ENCODE measurements at regions not wholly inside any gene's neighbourhood (a gene's known extent, or its start where the extent isn't known, plus 50 kb on each side); places are given as distances from the start of the nearest gene placed in this dataset.

- no peaks in the 10 kb centered on the region for H3K27me3 ChIP-seq
- no peaks in the 10 kb centered on the region for H3K9me3 ChIP-seq
- 67 to 75% (median 72%) methylated on average over 2 of the region's 2 CpGs for WGBS, 5 donors
- no peaks in the 10 kb centered on the region for H3K36me3 ChIP-seq
- intact Hi-C loops (cut with DNase I; ENCODE audit: low total_unique reads) = no loop called here
- H3K27ac ChIP-seq = no peak overlapping the region
- DNase-seq = no peak
- H3K4me1 ChIP-seq = peaks cover 14 to 30% (median 25%) of the 10 kb centered on the region in 4 donors
- TF ChIP-seq POLR2A (IDR thresholded peaks at IDR 0.05) = no peak
- no peak for TF ChIP-seq POLR2AphosphoS5 (IDR thresholded peaks at IDR 0.05)
- TF ChIP-seq EP300 (IDR thresholded peaks at IDR 0.05) = no peak
- TF ChIP-seq CTCF (IDR thresholded peaks at IDR 0.05) = no peak
- no peak overlapping the region for H3K4me3 ChIP-seq
Measured at GRCh38 chr2:8522687-8523086, 159.2 kb upstream of the ID2 start.

GRCh38 chr2:8524388-8524787 lies 157.5 kb upstream of the ID2 start:
- H3K9me3 ChIP-seq = no peaks in the 10 kb centered on the region
- no peaks in the 10 kb centered on the region for H3K36me3 ChIP-seq
- TF ChIP-seq POLR2A (IDR thresholded peaks at IDR 0.05) (no peak), CTCF (IDR thresholded peaks at IDR 0.05) (no peak), EP300 (IDR thresholded peaks at IDR 0.05) (no peak), POLR2AphosphoS5 (IDR thresholded peaks at IDR 0.05) (no peak)
- peaks cover 14 to 30% (median 25%) of the 10 kb centered on the region in 4 donors for H3K4me1 ChIP-seq
- whole genome bisulfite sequencing, 5 donors = 64 to 86% (median 75%) methylated on average over 9 of the region's 9 CpGs
- peak in 1 of 2 donors; percentile 51 for DNase-seq
- H3K27ac ChIP-seq = no peak overlapping the region
- intact Hi-C loops (cut with DNase I; ENCODE audit: low total_unique reads) = no loop called here
- no peaks in the 10 kb centered on the region for H3K27me3 ChIP-seq
- no peak overlapping the region for H3K4me3 ChIP-seq

GRCh38 chr2:8524823-8525222 lies 157.0 kb upstream of the ID2 start:
- intact Hi-C loops (cut with DNase I; ENCODE audit: low total_unique reads) = no loop called here
- Histone ChIP-seq H3K27me3 (no peaks in the 10 kb centered on the region), H3K36me3 (no peaks in the 10 kb centered on the region), H3K27ac (peak overlapping the region in 2 of 5 donors; percentile 61 to 63), H3K9me3 (no peaks in the 10 kb centered on the region), H3K4me1 (peaks cover 14 to 30% (median 25%) of the 10 kb centered on the region in 4 donors), H3K4me3 (no peak overlapping the region)
- DNase-seq = no peak
- TF ChIP-seq POLR2A (IDR thresholded peaks at IDR 0.05) (no peak), EP300 (IDR thresholded peaks at IDR 0.05) (no peak), CTCF (IDR thresholded peaks at IDR 0.05) (no peak), POLR2AphosphoS5 (IDR thresholded peaks at IDR 0.05) (no peak)
- 93 to 94% (median 94%) methylated on average over 8 of the region's 8 CpGs for WGBS, 5 donors

GRCh38 chr2:8525236-8525581 lies 156.6 kb upstream of the ID2 start:
- H3K27me3 ChIP-seq = no peaks in the 10 kb centered on the region
- H3K27ac ChIP-seq = peak overlapping the region; percentile 34 to 76 (median 61)
- H3K4me1 ChIP-seq = peaks cover 14 to 30% (median 25%) of the 10 kb centered on the region in 4 donors
- TF ChIP-seq POLR2AphosphoS5 (IDR thresholded peaks at IDR 0.05) = no peak
- TF ChIP-seq POLR2A (IDR thresholded peaks at IDR 0.05) = no peak
- no peak for TF ChIP-seq EP300 (IDR thresholded peaks at IDR 0.05)
- no peak for TF ChIP-seq CTCF (IDR thresholded peaks at IDR 0.05)
- H3K4me3 ChIP-seq = no peak overlapping the region
- H3K36me3 ChIP-seq = no peaks in the 10 kb centered on the region
- DNase-seq = no peak
- whole genome bisulfite sequencing, 5 donors = 56 to 80% (median 67%) methylated on average over 7 of the region's 7 CpGs
- intact Hi-C loops (cut with DNase I; ENCODE audit: low total_unique reads) = no loop called here
- no peaks in the 10 kb centered on the region for H3K9me3 ChIP-seq
